Erythroblast (primary cell): ENCODE measurements at regions not wholly inside any gene's neighbourhood (a gene's known extent, or its start where the extent isn't known, plus 50 kb on each side); places are given as distances from the start of the nearest gene placed in this dataset.

Experiments
- GATA1 ChIP-seq: IDR thresholded peaks from 2 replicates; pipeline ENCODE4 v1.6.1; 2011; ENCODE audit warnings: low read depth, mild to moderate bottlenecking, control low read depth, low read length, moderate library complexity
- POLR2A ChIP-seq: IDR thresholded peaks from 2 replicates; pipeline ENCODE4 v1.6.1; 2011; ENCODE audit warnings: mild to moderate bottlenecking, low read length

GRCh38 chrX:45258731-45259402, 58.2 kb upstream of the DIPK2B start:
- no peak for TF ChIP-seq POLR2A
- no peak for TF ChIP-seq GATA1
